Fibroblast of lung (primary cell): ENCODE measurements at regions not wholly inside any gene's neighbourhood (a gene's known extent, or its start where the extent isn't known, plus 50 kb on each side); places are given as distances from the start of the nearest gene placed in this dataset.

ENCODE experiments used
- EZH2 ChIP-seq: IDR thresholded peaks from 2 replicates; pipeline ENCODE4 v1.5.1; 2012; ENCODE audit warnings: low read length, control low read depth, mild to moderate bottlenecking; ENCODE audit errors: missing control alignments
- TF ChIP-seq, protein P1 (sequence below), 2 donors: IDR thresholded peaks in 1 of 2; conservative IDR thresholded peaks in 1 of 2; 1 replicate in 1 of 2; 2 replicates in 1 of 2; pipeline ENCODE4 v1.5.1; 2011 to 2012; ENCODE audit warnings: low read length in 2 of 2, control low read depth in 1 of 2, inconsistent platforms in 1 of 2, low read depth in 1 of 2, mild to moderate bottlenecking in 1 of 2

DNA sequence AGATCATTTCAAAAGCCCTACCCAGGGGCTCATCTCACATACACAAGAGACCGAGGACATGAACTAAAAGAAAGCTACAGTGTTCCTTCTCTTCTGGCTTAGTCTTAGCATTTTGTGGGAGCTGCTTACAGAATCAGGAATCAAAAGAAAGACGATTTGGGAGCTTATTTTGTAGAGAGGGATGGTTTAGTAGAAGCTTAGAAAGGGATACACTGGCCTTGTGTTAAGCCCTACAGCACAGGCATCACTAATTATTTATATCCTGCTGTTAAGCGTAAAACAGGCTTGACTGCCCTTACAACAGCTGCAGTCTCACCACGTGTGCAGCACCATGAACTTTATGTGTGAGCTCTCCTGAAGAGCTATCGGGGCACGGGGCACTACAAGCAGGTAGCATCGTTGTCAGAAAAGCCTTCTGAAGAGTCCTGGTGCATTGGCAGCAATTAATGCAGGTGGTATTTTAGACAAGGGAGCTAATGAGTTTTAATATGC, 798.3 kb downstream of the NXPH1 start:
- TF ChIP-seq, protein P1, sequence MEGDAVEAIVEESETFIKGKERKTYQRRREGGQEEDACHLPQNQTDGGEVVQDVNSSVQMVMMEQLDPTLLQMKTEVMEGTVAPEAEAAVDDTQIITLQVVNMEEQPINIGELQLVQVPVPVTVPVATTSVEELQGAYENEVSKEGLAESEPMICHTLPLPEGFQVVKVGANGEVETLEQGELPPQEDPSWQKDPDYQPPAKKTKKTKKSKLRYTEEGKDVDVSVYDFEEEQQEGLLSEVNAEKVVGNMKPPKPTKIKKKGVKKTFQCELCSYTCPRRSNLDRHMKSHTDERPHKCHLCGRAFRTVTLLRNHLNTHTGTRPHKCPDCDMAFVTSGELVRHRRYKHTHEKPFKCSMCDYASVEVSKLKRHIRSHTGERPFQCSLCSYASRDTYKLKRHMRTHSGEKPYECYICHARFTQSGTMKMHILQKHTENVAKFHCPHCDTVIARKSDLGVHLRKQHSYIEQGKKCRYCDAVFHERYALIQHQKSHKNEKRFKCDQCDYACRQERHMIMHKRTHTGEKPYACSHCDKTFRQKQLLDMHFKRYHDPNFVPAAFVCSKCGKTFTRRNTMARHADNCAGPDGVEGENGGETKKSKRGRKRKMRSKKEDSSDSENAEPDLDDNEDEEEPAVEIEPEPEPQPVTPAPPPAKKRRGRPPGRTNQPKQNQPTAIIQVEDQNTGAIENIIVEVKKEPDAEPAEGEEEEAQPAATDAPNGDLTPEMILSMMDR (conservative IDR thresholded peaks at IDR 0.05 in 1 of 2, IDR thresholded peaks at IDR 0.05 in 1 of 2; ENCODE audit: low read depth in 1 of 2, low read length in 2 of 2): no peak
- TF ChIP-seq EZH2: no peak
